WTC11 (cell line): ENCODE measurements at regions not wholly inside any gene's neighbourhood (a gene's known extent, or its start where the extent isn't known, plus 50 kb on each side); places are given as distances from the start of the nearest gene placed in this dataset.

ENCODE experiments used
- ATAC-seq: fragments of 200-7000 bp; cut with Tn5 transposase; 2 replicates; pipeline ENCODE4 v1.10.0; 2021; ENCODE audit warnings: mild to moderate bottlenecking, moderate library complexity
- CTCF ChIA-PET: fragments of 300-600 bp; sonication (Branson Sonifier 250); formaldehyde crosslinking; loops from one replicate; lab custom pipeline; 2021; ENCODE audit warnings: antibody characterized with exemption; lab: Charles Lee
- POLR2A ChIA-PET: fragments of 350-600 bp; sonication (Branson Sonifier 250); formaldehyde crosslinking; loops from one replicate; lab custom pipeline; 2021; ENCODE audit warnings: antibody characterized with exemption; lab: Charles Lee
- DNase-seq: peaks from one replicate; pipeline ENCODE4 v3.0.0; 2021; ENCODE audit warnings: low spot score
- H3K27ac Mint-ChIP-seq: 2 replicates; pipeline ENCODE4 v1.8.0; 2021; ENCODE audit warnings: mixed read lengths
- H3K27me3 Mint-ChIP-seq: 2 replicates; pipeline ENCODE4 v1.8.0; 2021; ENCODE audit warnings: low read depth, mild to moderate bottlenecking, moderate library complexity, mixed read lengths
- H3K36me3 Mint-ChIP-seq: 2 replicates; pipeline ENCODE4 v1.8.0; 2021; ENCODE audit warnings: mixed read lengths
- H3K4me1 Mint-ChIP-seq: 2 replicates; pipeline ENCODE4 v1.8.0; 2022; ENCODE audit warnings: mixed read lengths
- H3K4me3 Mint-ChIP-seq: 2 replicates; pipeline ENCODE4 v1.8.0; 2021; ENCODE audit warnings: mild to moderate bottlenecking, moderate library complexity, mixed read lengths
- H3K9me3 Mint-ChIP-seq: 2 replicates; pipeline ENCODE4 v1.8.0; 2021; ENCODE audit warnings: mixed read lengths
- CDX4 ChIP-seq: fragments of 250-450 bp; sonication (Bioruptor Pico); IDR thresholded peaks from 2 replicates; pipeline ENCODE4 v1.9.0; 2021; ENCODE audit warnings: moderate library complexity, mild to moderate bottlenecking, inconsistent platforms, borderline replicate concordance
- E2F5 ChIP-seq: sonication (generic); formaldehyde crosslinking; IDR thresholded peaks from 2 replicates; pipeline ENCODE4 v1.8.1; 2022; ENCODE audit warnings: mild to moderate bottlenecking, moderate library complexity, missing genetic modification reagents
- EMX1 ChIP-seq: fragments of 250-450 bp; sonication (Bioruptor Pico); IDR thresholded peaks from 2 replicates; pipeline ENCODE4 v1.8.0; 2021; ENCODE audit warnings: mild to moderate bottlenecking
- ERG ChIP-seq: fragments of 250-450 bp; sonication (Bioruptor Pico); IDR thresholded peaks from 2 replicates; pipeline ENCODE4 v1.8.0; 2021; ENCODE audit warnings: mild to moderate bottlenecking
- FOXK1 ChIP-seq: sonication (generic); formaldehyde crosslinking; IDR thresholded peaks from 2 replicates; pipeline ENCODE4 v1.8.0; 2022; ENCODE audit warnings: mild to moderate bottlenecking, moderate library complexity, missing genetic modification reagents
- NFYB ChIP-seq: sonication (generic); formaldehyde crosslinking; conservative IDR thresholded peaks from 2 replicates; pipeline ENCODE4 v1.8.0; 2022; ENCODE audit warnings: low read depth, missing genetic modification reagents
- SOX15 ChIP-seq: fragments of 250-450 bp; sonication (Bioruptor Pico); IDR thresholded peaks from 2 replicates; pipeline ENCODE4 v1.9.0; 2021; ENCODE audit warnings: mild to moderate bottlenecking
- STAT6 ChIP-seq: sonication (generic); formaldehyde crosslinking; conservative IDR thresholded peaks from 2 replicates; pipeline ENCODE4 v1.8.1; 2023; ENCODE audit warnings: mild to moderate bottlenecking, low read depth, missing genetic modification reagents, moderate library complexity
- TCF7 ChIP-seq: sonication (generic); formaldehyde crosslinking; IDR thresholded peaks from 2 replicates; pipeline ENCODE4 v1.8.0; 2022; ENCODE audit warnings: mild to moderate bottlenecking, low read depth, missing genetic modification reagents, moderate library complexity
- TF ChIP-seq, protein P1 (sequence below): sonication (generic); formaldehyde crosslinking; IDR thresholded peaks from 2 replicates; pipeline ENCODE4 v1.8.1; 2022; ENCODE audit warnings: missing genetic modification reagents, borderline replicate concordance
- TF ChIP-seq, protein P2 (sequence below): sonication (generic); formaldehyde crosslinking; IDR thresholded peaks from 2 replicates; pipeline ENCODE4 v1.8.0; 2022; ENCODE audit warnings: mild to moderate bottlenecking, missing genetic modification reagents
- TF ChIP-seq, protein P3 (sequence below): sonication (generic); formaldehyde crosslinking; IDR thresholded peaks from 2 replicates; pipeline ENCODE4 v1.8.1; 2023; ENCODE audit warnings: mild to moderate bottlenecking, moderate library complexity, missing genetic modification reagents
- TF ChIP-seq, protein P4 (sequence below): fragments of 200-600 bp; IDR thresholded peaks from 2 replicates; pipeline ENCODE4 v1.8.0; 2022; ENCODE audit warnings: antibody characterized with exemption

GRCh38 chr1:115531631-115532264 lies 110.0 kb upstream of the VANGL1 start (continued):
- TF ChIP-seq, protein P1, sequence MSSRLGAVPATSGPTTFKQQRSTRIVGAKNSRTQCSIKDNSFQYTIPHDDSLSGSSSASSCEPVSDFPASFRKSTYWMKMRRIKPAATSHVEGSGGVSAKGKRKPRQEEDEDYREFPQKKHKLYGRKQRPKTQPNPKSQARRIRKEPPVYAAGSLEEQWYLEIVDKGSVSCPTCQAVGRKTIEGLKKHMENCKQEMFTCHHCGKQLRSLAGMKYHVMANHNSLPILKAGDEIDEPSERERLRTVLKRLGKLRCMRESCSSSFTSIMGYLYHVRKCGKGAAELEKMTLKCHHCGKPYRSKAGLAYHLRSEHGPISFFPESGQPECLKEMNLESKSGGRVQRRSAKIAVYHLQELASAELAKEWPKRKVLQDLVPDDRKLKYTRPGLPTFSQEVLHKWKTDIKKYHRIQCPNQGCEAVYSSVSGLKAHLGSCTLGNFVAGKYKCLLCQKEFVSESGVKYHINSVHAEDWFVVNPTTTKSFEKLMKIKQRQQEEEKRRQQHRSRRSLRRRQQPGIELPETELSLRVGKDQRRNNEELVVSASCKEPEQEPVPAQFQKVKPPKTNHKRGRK = no peak
- TF ChIP-seq, all 79 proteins: peak for 0

DNA sequence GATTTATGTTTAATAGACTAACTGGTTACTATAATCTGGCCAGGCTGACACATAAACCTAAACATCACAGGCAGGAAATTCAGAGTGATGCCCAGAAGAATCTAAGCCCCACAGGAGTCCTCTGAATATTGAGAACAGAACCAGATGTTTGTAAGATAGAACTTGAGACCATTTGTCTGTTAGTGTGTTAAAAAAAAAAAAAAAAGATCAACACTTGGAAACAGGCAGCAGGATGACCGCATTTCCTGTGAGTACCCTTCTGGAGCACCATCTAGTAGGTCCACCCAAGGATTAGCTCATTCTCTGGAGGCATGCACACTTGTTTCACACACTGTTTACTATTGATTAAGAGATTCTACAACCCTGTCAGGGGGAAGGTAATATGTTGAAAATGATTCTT lies 111.4 kb upstream of the VANGL1 start:
- H3K9me3 Mint-ChIP-seq = peaks cover 5% of the 10 kb centered on the region
- peaks cover 66% of the 10 kb centered on the region for H3K4me1 Mint-ChIP-seq
- CTCF ChIA-PET = no interaction called here
- TF ChIP-seq SOX15 (CRISPR knock-in tag) (no peak), CDX4 (CRISPR knock-in tag) (no peak), FOXK1 (no peak), STAT6 (CRISPR knock-in tag) (no peak), ERG (CRISPR knock-in tag) (no peak), EMX1 (no peak)
- TF ChIP-seq, protein P2, sequence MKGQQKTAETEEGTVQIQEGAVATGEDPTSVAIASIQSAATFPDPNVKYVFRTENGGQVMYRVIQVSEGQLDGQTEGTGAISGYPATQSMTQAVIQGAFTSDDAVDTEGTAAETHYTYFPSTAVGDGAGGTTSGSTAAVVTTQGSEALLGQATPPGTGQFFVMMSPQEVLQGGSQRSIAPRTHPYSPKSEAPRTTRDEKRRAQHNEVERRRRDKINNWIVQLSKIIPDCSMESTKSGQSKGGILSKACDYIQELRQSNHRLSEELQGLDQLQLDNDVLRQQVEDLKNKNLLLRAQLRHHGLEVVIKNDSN (CRISPR knock-in tag) = no peak
- TF ChIP-seq, protein P3, sequence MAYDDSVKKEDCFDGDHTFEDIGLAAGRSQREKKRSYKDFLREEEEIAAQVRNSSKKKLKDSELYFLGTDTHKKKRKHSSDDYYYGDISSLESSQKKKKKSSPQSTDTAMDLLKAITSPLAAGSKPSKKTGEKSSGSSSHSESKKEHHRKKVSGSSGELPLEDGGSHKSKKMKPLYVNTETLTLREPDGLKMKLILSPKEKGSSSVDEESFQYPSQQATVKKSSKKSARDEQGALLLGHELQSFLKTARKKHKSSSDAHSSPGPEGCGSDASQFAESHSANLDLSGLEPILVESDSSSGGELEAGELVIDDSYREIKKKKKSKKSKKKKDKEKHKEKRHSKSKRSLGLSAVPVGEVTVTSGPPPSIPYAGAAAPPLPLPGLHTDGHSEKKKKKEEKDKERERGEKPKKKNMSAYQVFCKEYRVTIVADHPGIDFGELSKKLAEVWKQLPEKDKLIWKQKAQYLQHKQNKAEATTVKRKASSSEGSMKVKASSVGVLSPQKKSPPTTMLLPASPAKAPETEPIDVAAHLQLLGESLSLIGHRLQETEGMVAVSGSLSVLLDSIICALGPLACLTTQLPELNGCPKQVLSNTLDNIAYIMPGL (CRISPR knock-in tag) = no peak
- TF ChIP-seq, protein P1 = no peak
- no peak for ATAC-seq
- H3K36me3 Mint-ChIP-seq = no peaks in the 10 kb centered on the region
- H3K4me3 Mint-ChIP-seq = no peak overlapping the region
- H3K27ac Mint-ChIP-seq = no peak overlapping the region
- H3K27me3 Mint-ChIP-seq = no peaks in the 10 kb centered on the region
- POLR2A ChIA-PET = no interaction called here
- DNase-seq = no peak

GRCh38 chr1:115529216-115529897 lies 112.4 kb upstream of the VANGL1 start:
- DNase-seq = no peak
- Mint-ChIP-seq H3K36me3 (no peaks in the 10 kb centered on the region), H3K27ac (no peak overlapping the region), H3K4me3 (no peak overlapping the region), H3K27me3 (no peaks in the 10 kb centered on the region), H3K4me1 (peaks cover 74% of the 10 kb centered on the region), H3K9me3 (no peaks in the 10 kb centered on the region)
- no peak for ATAC-seq
- ChIA-PET CTCF (no interaction called here), POLR2A (no interaction called here)
- TF ChIP-seq, protein P4, sequence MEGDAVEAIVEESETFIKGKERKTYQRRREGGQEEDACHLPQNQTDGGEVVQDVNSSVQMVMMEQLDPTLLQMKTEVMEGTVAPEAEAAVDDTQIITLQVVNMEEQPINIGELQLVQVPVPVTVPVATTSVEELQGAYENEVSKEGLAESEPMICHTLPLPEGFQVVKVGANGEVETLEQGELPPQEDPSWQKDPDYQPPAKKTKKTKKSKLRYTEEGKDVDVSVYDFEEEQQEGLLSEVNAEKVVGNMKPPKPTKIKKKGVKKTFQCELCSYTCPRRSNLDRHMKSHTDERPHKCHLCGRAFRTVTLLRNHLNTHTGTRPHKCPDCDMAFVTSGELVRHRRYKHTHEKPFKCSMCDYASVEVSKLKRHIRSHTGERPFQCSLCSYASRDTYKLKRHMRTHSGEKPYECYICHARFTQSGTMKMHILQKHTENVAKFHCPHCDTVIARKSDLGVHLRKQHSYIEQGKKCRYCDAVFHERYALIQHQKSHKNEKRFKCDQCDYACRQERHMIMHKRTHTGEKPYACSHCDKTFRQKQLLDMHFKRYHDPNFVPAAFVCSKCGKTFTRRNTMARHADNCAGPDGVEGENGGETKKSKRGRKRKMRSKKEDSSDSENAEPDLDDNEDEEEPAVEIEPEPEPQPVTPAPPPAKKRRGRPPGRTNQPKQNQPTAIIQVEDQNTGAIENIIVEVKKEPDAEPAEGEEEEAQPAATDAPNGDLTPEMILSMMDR = no peak
- TF ChIP-seq E2F5 (CRISPR knock-in tag) (no peak), TCF7 (CRISPR knock-in tag) (no peak), NFYB (CRISPR knock-in tag) (no peak)
